ENCODE measurements at regions not wholly inside any gene's neighbourhood (a gene's known extent, or its start where the extent isn't known, plus 50 kb on each side); places are given as distances from the start of the nearest gene placed in this dataset.

GRCh38 chr21:35156293-35157278 lies 107.5 kb upstream of the RUNX1 start:
- H3K4me3 Mint-ChIP-seq: no peak overlapping the region
- peaks cover 14% of the 10 kb centered on the region for H3K9me3 Mint-ChIP-seq
- H3K27me3 Mint-ChIP-seq (ENCODE audit: low read depth): no peaks in the 10 kb centered on the region
- no peak for TF ChIP-seq CTCF (conservative IDR thresholded peaks at IDR 0.05)
- H3K4me1 Mint-ChIP-seq: peaks cover 4% of the 10 kb centered on the region
- DNase-seq (ENCODE audit: low read depth, low spot score): no peak
- peaks cover 7% of the 10 kb centered on the region for H3K36me3 Mint-ChIP-seq (ENCODE audit: low read depth)
- H3K27ac Mint-ChIP-seq (ENCODE audit: unreplicated experiment): no peak overlapping the region

GRCh38 chr21:35154788-35155187 lies 105.7 kb upstream of the RUNX1 start:
- Mint-ChIP-seq H3K4me3 (no peak overlapping the region), H3K9me3 (peaks cover 16% of the 10 kb centered on the region), H3K27ac (ENCODE audit: unreplicated experiment) (no peak overlapping the region), H3K4me1 (peaks cover 17% of the 10 kb centered on the region), H3K36me3 (ENCODE audit: low read depth) (peaks cover 11% of the 10 kb centered on the region), H3K27me3 (ENCODE audit: low read depth) (no peaks in the 10 kb centered on the region)
- no peak for DNase-seq (ENCODE audit: low read depth, low spot score)
- TF ChIP-seq CTCF (conservative IDR thresholded peaks at IDR 0.05): no peak

- no peak for TF ChIP-seq CTCF (conservative IDR thresholded peaks at IDR 0.05)
- Mint-ChIP-seq H3K4me1 (peaks cover 17% of the 10 kb centered on the region), H3K9me3 (peaks cover 7% of the 10 kb centered on the region), H3K4me3 (no peak overlapping the region), H3K36me3 (ENCODE audit: low read depth) (peaks cover 9% of the 10 kb centered on the region), H3K27ac (ENCODE audit: unreplicated experiment) (no peak overlapping the region), H3K27me3 (ENCODE audit: low read depth) (no peaks in the 10 kb centered on the region)
- no peak for DNase-seq (ENCODE audit: low read depth, low spot score)
These were observed 104.6 kb upstream of the RUNX1 start for GRCh38 chr21:35153671-35154070.

GRCh38 chr21:35150562-35151226 lies 101.6 kb upstream of the RUNX1 start:
- H3K4me1 Mint-ChIP-seq: peaks cover 27% of the 10 kb centered on the region
- H3K4me3 Mint-ChIP-seq: peak overlapping the region; percentile 21
- H3K36me3 Mint-ChIP-seq (ENCODE audit: low read depth): peaks cover 6% of the 10 kb centered on the region
- no peaks in the 10 kb centered on the region for H3K27me3 Mint-ChIP-seq (ENCODE audit: low read depth)
- no peak for DNase-seq (ENCODE audit: low read depth, low spot score)
- H3K27ac Mint-ChIP-seq (ENCODE audit: unreplicated experiment): peak overlapping the region; percentile 29
- TF ChIP-seq CTCF (conservative IDR thresholded peaks at IDR 0.05): no peak
- peaks cover 7% of the 10 kb centered on the region for H3K9me3 Mint-ChIP-seq

GRCh38 chr21:35149698-35150097 lies 100.6 kb upstream of the RUNX1 start:
- DNase-seq (ENCODE audit: low read depth, low spot score): no peak
- Mint-ChIP-seq H3K4me1 (peaks cover 27% of the 10 kb centered on the region), H3K4me3 (no peak overlapping the region), H3K36me3 (ENCODE audit: low read depth) (peaks cover 6% of the 10 kb centered on the region), H3K9me3 (peaks cover 7% of the 10 kb centered on the region), H3K27me3 (ENCODE audit: low read depth) (no peaks in the 10 kb centered on the region), H3K27ac (ENCODE audit: unreplicated experiment) (no peak overlapping the region)
- no peak for TF ChIP-seq CTCF (conservative IDR thresholded peaks at IDR 0.05)
